H9 (cell line): ENCODE measurements at regions not wholly inside any gene's neighbourhood (a gene's known extent, or its start where the extent isn't known, plus 50 kb on each side); places are given as distances from the start of the nearest gene placed in this dataset.

Experiments
- DNase-seq: peaks from one replicate; pipeline ENCODE4 v3.0.0-alpha.2; 2017
- H2AFZ ChIP-seq: one replicate; pipeline ENCODE4 v1.6.1; 2013; ENCODE audit warnings: mild to moderate bottlenecking, low read length, control low read depth, moderate library complexity
- H2AK5ac ChIP-seq: 2 replicates; pipeline ENCODE4 v1.6.1; 2013; ENCODE audit warnings: low read length, control low read depth, mixed read lengths; ENCODE audit not compliant: insufficient read length
- H2BK120ac ChIP-seq: one replicate; pipeline ENCODE4 v1.6.1; 2013; ENCODE audit warnings: low read depth, mild to moderate bottlenecking, low read length, control low read depth, inconsistent platforms; ENCODE audit not compliant: poor library complexity, severe bottlenecking
- H2BK12ac ChIP-seq: 2 replicates; pipeline ENCODE4 v1.6.1; 2013; ENCODE audit warnings: low read length, control low read depth, mixed read lengths, low read depth; ENCODE audit not compliant: insufficient read length
- H2BK15ac ChIP-seq: 2 replicates; pipeline ENCODE4 v1.6.1; 2013; ENCODE audit warnings: low read depth, low read length, control low read depth
- H2BK20ac ChIP-seq: one replicate; pipeline ENCODE4 v1.6.1; 2013; ENCODE audit warnings: low read depth, mild to moderate bottlenecking, low read length, control low read depth, inconsistent platforms; ENCODE audit not compliant: poor library complexity, severe bottlenecking
- H2BK5ac ChIP-seq: 2 replicates; pipeline ENCODE4 v1.6.1; 2013; ENCODE audit warnings: low read length, control low read depth, mixed read lengths; ENCODE audit not compliant: insufficient read length
- H3K14ac ChIP-seq: 2 replicates; pipeline ENCODE4 v1.6.1; 2013; ENCODE audit warnings: low read length, control low read depth; ENCODE audit not compliant: insufficient read depth
- H3K18ac ChIP-seq: 2 replicates; pipeline ENCODE4 v1.6.1; 2013; ENCODE audit warnings: low read depth, mild to moderate bottlenecking, mixed read lengths, low read length, control low read depth; ENCODE audit not compliant: insufficient read length
- H3K23ac ChIP-seq: 2 replicates; pipeline ENCODE4 v1.6.1; 2013; ENCODE audit warnings: low read length, control low read depth, mixed read lengths, low read depth; ENCODE audit not compliant: insufficient read length
- H3K23me2 ChIP-seq: 2 replicates; pipeline ENCODE4 v1.6.1; 2013; ENCODE audit warnings: low read depth, mild to moderate bottlenecking, mixed read lengths, low read length, control low read depth; ENCODE audit not compliant: insufficient read length, poor library complexity, severe bottlenecking
- H3K27ac ChIP-seq: 2 replicates; pipeline ENCODE4 v1.5.1; 2013; ENCODE audit warnings: low read length, control low read depth, mixed read lengths, low read depth; ENCODE audit not compliant: insufficient read length
- H3K27me3 ChIP-seq: 2 replicates; pipeline ENCODE4 v1.6.1; 2013; ENCODE audit warnings: low read length, control low read depth, inconsistent platforms; ENCODE audit not compliant: insufficient read depth
- H3K4ac ChIP-seq: 2 replicates; pipeline ENCODE4 v1.6.1; 2013; ENCODE audit warnings: low read depth, mild to moderate bottlenecking, control low read depth, inconsistent platforms, low read length, moderate library complexity
- H3K4me1 ChIP-seq: 2 replicates; pipeline ENCODE4 v1.6.1; 2013; ENCODE audit warnings: low read length, control low read depth, inconsistent platforms; ENCODE audit not compliant: insufficient read depth
- H3K4me2 ChIP-seq: 2 replicates; pipeline ENCODE4 v1.6.1; 2013; ENCODE audit warnings: low read length, control low read depth, mixed read lengths; ENCODE audit not compliant: insufficient read length, insufficient read depth
- H3K56ac ChIP-seq: 2 replicates; pipeline ENCODE4 v1.6.1; 2013; ENCODE audit warnings: low read depth, mild to moderate bottlenecking, mixed read lengths, low read length, control low read depth; ENCODE audit not compliant: insufficient read length
- H3K79me1 ChIP-seq: 2 replicates; pipeline ENCODE4 v1.6.1; 2013; ENCODE audit warnings: low read depth, mild to moderate bottlenecking, moderate library complexity, low read length, control low read depth, inconsistent platforms; ENCODE audit not compliant: insufficient read depth, poor library complexity, severe bottlenecking
- H3K79me2 ChIP-seq: 2 replicates; pipeline ENCODE4 v1.6.1; 2013; ENCODE audit warnings: low read length, control low read depth, inconsistent platforms; ENCODE audit not compliant: insufficient read depth
- H3K9ac ChIP-seq: 2 replicates; pipeline ENCODE4 v1.6.1; 2013; ENCODE audit warnings: low read length, control low read depth, mixed read lengths; ENCODE audit not compliant: insufficient read length; ENCODE audit errors: extremely low read depth
- H3K9me3 ChIP-seq: one replicate; pipeline ENCODE4 v1.6.1; 2013; ENCODE audit warnings: low read depth, low read length, inconsistent platforms; ENCODE audit not compliant: control insufficient read depth
- H3T11ph ChIP-seq: one replicate; pipeline ENCODE4 v1.6.1; 2013; ENCODE audit warnings: mild to moderate bottlenecking, low read length, control low read depth, inconsistent platforms
- H4K20me1 ChIP-seq: one replicate; pipeline ENCODE4 v1.6.1; 2013; ENCODE audit not compliant: control insufficient read depth, insufficient read length, insufficient read depth
- H4K5ac ChIP-seq: 2 replicates; pipeline ENCODE4 v1.6.1; 2013; ENCODE audit warnings: low read depth, mild to moderate bottlenecking, mixed read lengths, low read length, control low read depth; ENCODE audit not compliant: insufficient read length
- H4K8ac ChIP-seq: replicated peaks from 2 replicates; pipeline ENCODE4 v1.6.1; 2013; ENCODE audit warnings: low read length, control low read depth, mixed read lengths, low read depth; ENCODE audit not compliant: insufficient read length
- H4K91ac ChIP-seq: 2 replicates; pipeline ENCODE4 v1.6.1; 2013; ENCODE audit warnings: low read depth, mild to moderate bottlenecking, moderate library complexity, mixed read lengths, low read length, control low read depth; ENCODE audit not compliant: insufficient read length
- H3K27ac Mint-ChIP-seq, 3 experiments: 2 replicates in 2 of 3; 3 replicates in 1 of 3; pipeline ENCODE4 v1.8.0; 2020 to 2021; ENCODE audit warnings: mixed read lengths in 3 of 3, mild to moderate bottlenecking in 1 of 3, moderate library complexity in 1 of 3
- H3K27me3 Mint-ChIP-seq: 2 replicates; pipeline ENCODE4 v1.8.0; 2021; ENCODE audit warnings: low read depth, mild to moderate bottlenecking, moderate library complexity, mixed read lengths
- H3K36me3 Mint-ChIP-seq, 3 experiments: 2 replicates in 2 of 3; 3 replicates in 1 of 3; pipeline ENCODE4 v1.8.0; 2020 to 2021; ENCODE audit warnings: low read depth in 3 of 3, mixed read lengths in 3 of 3; ENCODE audit not compliant: insufficient read depth in 1 of 3
- H3K4me1 Mint-ChIP-seq, 2 experiments: 2 replicates each; pipeline ENCODE4 v1.8.0; 2020; ENCODE audit warnings: mixed read lengths in 2 of 2
- H3K4me3 Mint-ChIP-seq, 2 experiments: 2 replicates in 1 of 2; 3 replicates in 1 of 2; pipeline ENCODE4 v1.8.0; 2020 to 2021; ENCODE audit warnings: mild to moderate bottlenecking in 2 of 2, mixed read lengths in 2 of 2, moderate library complexity in 1 of 2
- H3K9me3 Mint-ChIP-seq, 2 experiments: 2 replicates in 1 of 2; 3 replicates in 1 of 2; pipeline ENCODE4 v1.8.0; 2020; ENCODE audit warnings: mild to moderate bottlenecking in 2 of 2, mixed read lengths in 2 of 2, moderate library complexity in 1 of 2
- CTCF ChIP-seq: fragments of 200-600 bp; sonication (generic); conservative IDR thresholded peaks from 3 replicates; pipeline ENCODE4 v1.8.0; 2021; ENCODE audit warnings: antibody characterized with exemption, mild to moderate bottlenecking
- WGBS: extraction: QIAGEN DNeasy Blood & Tissue Kit; methylation state at CpG from one replicate; pipeline ENCODE4 v1.1.7; 2013; ENCODE audit warnings: missing lambda C conversion rate, low lambda C conversion rate, mixed read lengths; ENCODE audit not compliant: insufficient read length; ENCODE audit errors: extremely low coverage; 5-methylcytosine and 5-hydroxymethylcytosine counted together

- H4K5ac ChIP-seq, result no peak overlapping the region
- H3K9ac ChIP-seq, result no peak overlapping the region
- H3K27me3 ChIP-seq, result no peaks in the 10 kb centered on the region
- H3K79me2 ChIP-seq, result no peaks in the 10 kb centered on the region
- H3K79me1 ChIP-seq, result no peaks in the 10 kb centered on the region
- no peak overlapping the region for H3T11ph ChIP-seq
- no peak overlapping the region for H3K4me3 Mint-ChIP-seq
- H2BK20ac ChIP-seq, result no peak overlapping the region
- no peaks in the 10 kb centered on the region for H3K4me1 ChIP-seq
- no peak overlapping the region for H2BK12ac ChIP-seq
- H3K14ac ChIP-seq, result no peak overlapping the region
- H4K20me1 ChIP-seq, result no peaks in the 10 kb centered on the region
- no peak overlapping the region for H3K4ac ChIP-seq
- peaks cover 2% of the 10 kb centered on the region; the same call in 1 of the 2 replicates for H3K27me3 Mint-ChIP-seq
- no peak for DNase-seq
- H3K18ac ChIP-seq, result no peak overlapping the region
- H3K4me2 ChIP-seq, result no peak overlapping the region
- no peaks in the 10 kb centered on the region for H3K36me3 Mint-ChIP-seq
- H2AK5ac ChIP-seq, result no peak overlapping the region
- H3K9me3 Mint-ChIP-seq, result no peaks in the 10 kb centered on the region; a peak in 1 of 5 replicates
- no peak overlapping the region for H2AFZ ChIP-seq
- H4K91ac ChIP-seq, result no peak overlapping the region
- no peak overlapping the region for H2BK15ac ChIP-seq
- H2BK5ac ChIP-seq, result no peak overlapping the region
- H3K4me1 Mint-ChIP-seq, result no peaks in the 10 kb centered on the region
- no peak overlapping the region for H3K27ac ChIP-seq
- no CpG with 5 or more reads among the region's 8 CpGs for WGBS
- no peak overlapping the region for H4K8ac ChIP-seq
- TF ChIP-seq CTCF, result no peak
- H3K23me2 ChIP-seq, result no peaks in the 10 kb centered on the region
- no peaks in the 10 kb centered on the region for H3K9me3 ChIP-seq
- no peak overlapping the region for H3K56ac ChIP-seq
- no peak overlapping the region for H3K27ac Mint-ChIP-seq
- no peak overlapping the region for H3K23ac ChIP-seq
- H2BK120ac ChIP-seq, result no peak overlapping the region
Observed at GRCh38 chr3:81326245-81326644, 435.2 kb downstream of the GBE1 start.
